IPS DF 6.9 (cell line): ENCODE measurements at regions not wholly inside any gene's neighbourhood (a gene's known extent, or its start where the extent isn't known, plus 50 kb on each side); places are given as distances from the start of the nearest gene placed in this dataset.

ENCODE experiments used
- DNase-seq: peaks from one replicate; pipeline ENCODE4 v3.0.0-alpha.2; 2013; ENCODE audit warnings: low read depth, low spot score
- H3K27ac ChIP-seq: one replicate; pipeline ENCODE4 v1.5.1; 2013; ENCODE audit warnings: low read length, control low read depth
- H3K27me3 ChIP-seq: 2 replicates; pipeline ENCODE4 v1.6.1; 2013; ENCODE audit warnings: mild to moderate bottlenecking, low read length; ENCODE audit not compliant: control insufficient read depth, insufficient read depth
- H3K36me3 ChIP-seq: 2 replicates; pipeline ENCODE4 v1.6.1; 2013; ENCODE audit warnings: low read length; ENCODE audit not compliant: control insufficient read depth, insufficient read depth
- H3K4me1 ChIP-seq: 2 replicates; pipeline ENCODE4 v1.6.1; 2013; ENCODE audit warnings: low read length; ENCODE audit not compliant: control insufficient read depth, insufficient read depth
- H3K4me3 ChIP-seq: 2 replicates; pipeline ENCODE4 v1.5.1; 2013; ENCODE audit warnings: mild to moderate bottlenecking, low read length
- H3K9me3 ChIP-seq: 2 replicates; pipeline ENCODE4 v1.6.1; 2013; ENCODE audit warnings: low read length, inconsistent platforms; ENCODE audit not compliant: control insufficient read depth, insufficient read depth
- WGBS: extraction: QIAGEN DNeasy Blood & Tissue Kit; methylation state at CpG from one replicate; pipeline ENCODE4 v1.1.7; 2013; ENCODE audit warnings: mixed read lengths, missing lambda C conversion rate; ENCODE audit not compliant: insufficient read length, insufficient coverage; 5-methylcytosine and 5-hydroxymethylcytosine counted together

GRCh38 chr20:22944062-22944461 lies 91.0 kb upstream of the SSTR4 start:
- WGBS = no CpG with 5 or more reads among the region's 4 CpGs
- H3K27me3 ChIP-seq = no peaks in the 10 kb centered on the region

GRCh38 chr20:22944936-22945335 lies 90.2 kb upstream of the SSTR4 start:
- Histone ChIP-seq H3K4me3 (no peak overlapping the region), H3K27ac (no peak overlapping the region), H3K27me3 (no peaks in the 10 kb centered on the region), H3K4me1 (no peaks in the 10 kb centered on the region), H3K9me3 (no peaks in the 10 kb centered on the region), H3K36me3 (no peaks in the 10 kb centered on the region)
- no peak for DNase-seq
- no CpG with 5 or more reads among the region's 6 CpGs for WGBS

More at GRCh38 chr20:22944062-22944461, 91.0 kb upstream of the SSTR4 start:
- DNase-seq = no peak
- Histone ChIP-seq H3K4me3 (no peak overlapping the region), H3K9me3 (no peaks in the 10 kb centered on the region), H3K36me3 (no peaks in the 10 kb centered on the region), H3K27ac (no peak overlapping the region), H3K4me1 (no peaks in the 10 kb centered on the region)

DNA sequence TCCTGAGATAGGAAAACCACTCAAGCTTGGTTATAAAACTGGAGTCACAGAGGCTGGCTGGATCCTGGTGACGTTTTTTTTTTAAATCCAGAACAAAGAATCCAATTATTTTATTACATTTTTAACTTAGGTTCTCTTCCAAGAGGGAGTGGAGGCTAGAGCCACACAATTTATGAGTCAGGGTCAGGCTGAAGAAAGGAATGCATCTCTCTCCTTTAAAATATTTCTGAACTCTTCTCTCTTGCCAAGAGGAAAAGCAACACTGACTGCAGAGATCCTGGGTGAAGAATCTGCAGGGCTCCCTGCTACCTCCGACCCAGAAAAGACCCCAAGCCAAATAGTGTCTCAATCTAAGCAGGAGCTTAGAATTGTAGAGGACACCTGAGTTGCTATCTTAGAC lies 88.5 kb upstream of the SSTR4 start:
- WGBS = no CpG with 5 or more reads among the region's 2 CpGs
- DNase-seq = no peak
- Histone ChIP-seq H3K4me1 (no peaks in the 10 kb centered on the region), H3K9me3 (no peaks in the 10 kb centered on the region), H3K27ac (no peak overlapping the region), H3K36me3 (no peaks in the 10 kb centered on the region), H3K4me3 (no peak overlapping the region), H3K27me3 (no peaks in the 10 kb centered on the region)

- Histone ChIP-seq H3K4me1 (no peaks in the 10 kb centered on the region), H3K27me3 (no peaks in the 10 kb centered on the region), H3K9me3 (no peaks in the 10 kb centered on the region), H3K4me3 (no peak overlapping the region), H3K36me3 (no peaks in the 10 kb centered on the region), H3K27ac (no peak overlapping the region)
- no peak for DNase-seq
- no CpG with 5 or more reads among the region's 5 CpGs for WGBS
Measured at GRCh38 chr20:22949331-22950109, 85.6 kb upstream of the SSTR4 start.

- Histone ChIP-seq H3K9me3 (no peaks in the 10 kb centered on the region), H3K4me1 (no peaks in the 10 kb centered on the region), H3K4me3 (no peak overlapping the region), H3K27me3 (no peaks in the 10 kb centered on the region), H3K27ac (no peak overlapping the region), H3K36me3 (no peaks in the 10 kb centered on the region)
- no peak for DNase-seq
- WGBS = no CpG with 5 or more reads among the region's 1 CpG
Measured at GRCh38 chr20:22951966-22952365, 83.1 kb upstream of the SSTR4 start.

- H3K36me3 ChIP-seq = no peaks in the 10 kb centered on the region
- H3K9me3 ChIP-seq = no peaks in the 10 kb centered on the region
- no CpG with 5 or more reads among the region's 3 CpGs for WGBS
- no peak overlapping the region for H3K27ac ChIP-seq
- H3K4me1 ChIP-seq = no peaks in the 10 kb centered on the region
- no peaks in the 10 kb centered on the region for H3K27me3 ChIP-seq
- no peak for DNase-seq
- H3K4me3 ChIP-seq = no peak overlapping the region
Measured at GRCh38 chr20:22954661-22955060, 80.5 kb upstream of the SSTR4 start.

GRCh38 chr20:22958390-22958789 lies 76.7 kb upstream of the SSTR4 start:
- H3K27me3 ChIP-seq = no peaks in the 10 kb centered on the region
- H3K36me3 ChIP-seq = no peaks in the 10 kb centered on the region
- WGBS = no CpG with 5 or more reads among the region's 6 CpGs
- DNase-seq = no peak
- H3K9me3 ChIP-seq = no peaks in the 10 kb centered on the region
- no peak overlapping the region for H3K4me3 ChIP-seq
- no peak overlapping the region for H3K27ac ChIP-seq
- H3K4me1 ChIP-seq = no peaks in the 10 kb centered on the region

DNA sequence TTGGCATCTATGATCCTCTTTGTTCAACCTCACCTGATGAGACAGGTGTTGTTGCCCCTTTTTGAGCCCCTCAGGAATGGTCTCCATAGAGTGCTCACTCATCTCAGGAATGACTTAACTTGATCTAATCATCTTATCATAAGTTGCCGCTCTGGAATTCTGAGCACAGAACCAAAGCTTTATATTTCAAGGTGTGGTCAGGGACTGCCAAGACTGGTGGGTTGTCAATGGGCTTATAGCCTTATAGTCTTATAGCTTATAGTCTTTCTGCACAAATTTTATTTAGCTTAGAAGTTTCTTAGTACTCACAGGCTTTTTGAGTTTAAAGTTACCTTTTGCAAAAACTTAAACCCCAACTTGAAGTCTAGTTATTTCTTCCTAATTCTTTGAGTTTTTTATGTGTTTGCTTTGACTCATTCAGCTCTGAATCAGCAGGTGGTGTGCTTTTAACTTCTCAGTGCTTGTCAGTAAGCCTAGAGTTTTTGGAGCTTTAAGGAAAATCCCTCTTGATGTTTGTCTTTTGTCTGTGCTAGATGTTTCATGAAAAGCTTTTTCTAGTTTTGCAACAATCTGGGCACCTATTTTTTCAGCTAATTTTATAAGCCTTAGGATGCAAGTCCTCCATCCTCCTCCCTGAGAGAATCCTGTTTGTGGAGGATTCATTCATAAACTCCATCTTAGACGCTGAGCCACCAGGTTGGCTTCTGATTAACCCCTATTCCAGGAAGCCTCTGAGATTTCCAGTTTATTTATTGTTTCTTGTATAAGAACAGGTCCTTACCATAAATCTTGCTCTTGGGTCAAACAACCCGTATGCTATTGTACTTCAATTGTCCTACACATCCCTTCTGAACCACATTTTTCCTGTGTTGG lies 72.3 kb upstream of the SSTR4 start:
- Histone ChIP-seq H3K4me3 (no peak overlapping the region), H3K9me3 (no peaks in the 10 kb centered on the region), H3K4me1 (no peaks in the 10 kb centered on the region), H3K27ac (no peak overlapping the region), H3K36me3 (no peaks in the 10 kb centered on the region), H3K27me3 (no peaks in the 10 kb centered on the region)
- no CpG with 5 or more reads among the region's 3 CpGs for WGBS
- DNase-seq = no peak

GRCh38 chr20:22963581-22963980 lies 71.5 kb upstream of the SSTR4 start:
- H3K27me3 ChIP-seq = no peaks in the 10 kb centered on the region

DNA sequence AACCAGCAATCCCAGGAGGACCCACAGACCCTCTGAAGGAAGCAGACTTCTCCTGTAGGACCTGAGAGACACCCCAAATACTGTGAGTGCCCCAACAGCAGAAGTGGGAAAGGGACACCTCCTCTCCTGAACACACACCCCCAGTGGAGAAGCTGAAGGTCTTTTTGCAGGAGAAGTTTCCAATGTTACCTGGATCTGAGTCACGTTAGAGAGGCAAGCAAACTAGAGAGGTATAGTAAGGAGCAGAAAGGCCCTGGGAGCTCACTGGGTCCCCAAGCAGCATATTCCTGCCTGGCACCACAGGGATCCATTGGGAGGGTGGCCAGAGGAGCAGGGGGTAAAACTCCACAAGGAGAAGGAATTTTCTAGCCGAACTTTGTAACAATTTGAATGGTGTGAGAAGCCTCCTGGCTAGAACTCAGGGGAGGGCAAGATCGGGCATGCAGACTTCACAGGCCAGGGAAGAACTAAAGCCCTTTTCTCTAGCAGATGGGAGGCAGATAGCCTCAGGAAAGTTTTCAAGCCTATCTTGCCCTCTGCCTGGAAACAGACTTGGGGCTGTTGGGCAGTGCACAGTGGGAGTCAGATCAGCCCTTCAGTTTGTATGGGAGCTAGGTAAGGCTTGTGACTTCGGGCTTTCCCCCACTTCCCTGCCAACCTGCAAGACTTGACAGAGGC lies 68.2 kb upstream of the SSTR4 start:
- H3K9me3 ChIP-seq = no peaks in the 10 kb centered on the region
- H3K27ac ChIP-seq = no peak overlapping the region
- no peaks in the 10 kb centered on the region for H3K36me3 ChIP-seq
- H3K4me1 ChIP-seq = no peaks in the 10 kb centered on the region
- H3K27me3 ChIP-seq = no peaks in the 10 kb centered on the region
- DNase-seq = no peak
- no CpG with 5 or more reads among the region's 4 CpGs for WGBS
- no peak overlapping the region for H3K4me3 ChIP-seq

More at GRCh38 chr20:22963581-22963980, 71.5 kb upstream of the SSTR4 start:
- no peak for DNase-seq
- Histone ChIP-seq H3K4me3 (no peak overlapping the region), H3K36me3 (no peaks in the 10 kb centered on the region), H3K9me3 (no peaks in the 10 kb centered on the region), H3K4me1 (no peaks in the 10 kb centered on the region), H3K27ac (no peak overlapping the region)
- no CpG with 5 or more reads among the region's 3 CpGs for WGBS
